Left renal pelvis (tissue), 4 donors: ENCODE measurements at regions not wholly inside any gene's neighbourhood (a gene's known extent, or its start where the extent isn't known, plus 50 kb on each side); places are given as distances from the start of the nearest gene placed in this dataset.
"Not testable (repeated sequence)": the region's sequence is repeated elsewhere in the genome, so short reads cannot be mapped to it uniquely, and the experiment has no call there.

ENCODE experiments used
- DNase-seq, 4 donors: peaks; one replicate each; pipeline ENCODE4 v3.0.0-alpha.2; 2013; ENCODE audit warnings: low read depth in 4 of 4, low spot score in 3 of 4

GRCh38 chr1:119191325-119191724 is 50.9 kb upstream of the WARS2 start:
- no peak for DNase-seq

GRCh38 chr1:119204197-119204960 is 63.9 kb upstream of the WARS2 start:
- DNase-seq: no peak

GRCh38 chr1:119204961-119205357 is 64.5 kb upstream of the WARS2 start:
- DNase-seq: no peak

GRCh38 chr1:119209061-119209460 is 68.6 kb upstream of the WARS2 start:
- DNase-seq: no peak

GRCh38 chr1:119209596-119210295 is 69.3 kb upstream of the WARS2 start:
- no peak for DNase-seq

- DNase-seq: no peak
These were observed 69.8 kb upstream of the WARS2 start for GRCh38 chr1:119210296-119210649.

- DNase-seq: not testable (repeated sequence)
These were observed 72.8 kb upstream of the WARS2 start for GRCh38 chr1:119213213-119213612.

GRCh38 chr1:119214961-119215360 is 74.5 kb upstream of the WARS2 start:
- DNase-seq: not testable (repeated sequence)

GRCh38 chr1:119217309-119217828 is 76.9 kb upstream of the WARS2 start:
- DNase-seq: no peak

GRCh38 chr1:119219711-119220110 is 79.3 kb upstream of the WARS2 start:
- DNase-seq: no peak

- DNase-seq: no peak
These were observed 80.5 kb upstream of the WARS2 start for GRCh38 chr1:119220991-119221390.

- DNase-seq: no peak
These were observed 81.8 kb upstream of the WARS2 start for GRCh38 chr1:119222271-119222670.

- DNase-seq: no peak
These were observed 84.8 kb upstream of the WARS2 start for GRCh38 chr1:119225265-119225664.

- no peak for DNase-seq
These were observed 85.4 kb upstream of the WARS2 start for GRCh38 chr1:119225831-119226230.

GRCh38 chr1:119226321-119226720 is 85.9 kb upstream of the WARS2 start:
- DNase-seq: no peak

GRCh38 chr1:119226913-119227312 is 86.5 kb upstream of the WARS2 start:
- DNase-seq: no peak

- no peak for DNase-seq
These were observed 87.0 kb upstream of the WARS2 start for GRCh38 chr1:119227456-119227855.

- DNase-seq: no peak
These were observed 88.1 kb upstream of the WARS2 start for GRCh38 chr1:119228335-119229080.

GRCh38 chr1:119235120-119235519 is 94.7 kb upstream of the WARS2 start:
- DNase-seq: no peak

GRCh38 chr1:119245881-119246280 is 105.4 kb upstream of the WARS2 start:
- DNase-seq: no peak

GRCh38 chr1:119249283-119249682 is 108.8 kb upstream of the WARS2 start:
- no peak for DNase-seq
